WTC11 (cell line): ENCODE measurements at regions not wholly inside any gene's neighbourhood (a gene's known extent, or its start where the extent isn't known, plus 50 kb on each side); places are given as distances from the start of the nearest gene placed in this dataset.
"Not testable (repeated sequence)": the region's sequence is repeated elsewhere in the genome, so short reads cannot be mapped to it uniquely, and the experiment has no call there.

ENCODE experiments used
- ATAC-seq: fragments of 200-7000 bp; cut with Tn5 transposase; 2 replicates; pipeline ENCODE4 v1.10.0; 2021; ENCODE audit warnings: mild to moderate bottlenecking, moderate library complexity
- CTCF ChIA-PET: fragments of 300-600 bp; sonication (Branson Sonifier 250); formaldehyde crosslinking; loops from one replicate; lab custom pipeline; 2021; ENCODE audit warnings: antibody characterized with exemption; lab: Charles Lee
- POLR2A ChIA-PET: fragments of 350-600 bp; sonication (Branson Sonifier 250); formaldehyde crosslinking; loops from one replicate; lab custom pipeline; 2021; ENCODE audit warnings: antibody characterized with exemption; lab: Charles Lee
- DNase-seq: peaks from one replicate; pipeline ENCODE4 v3.0.0; 2021; ENCODE audit warnings: low spot score
- H3K27ac Mint-ChIP-seq: 2 replicates; pipeline ENCODE4 v1.8.0; 2021; ENCODE audit warnings: mixed read lengths
- H3K27me3 Mint-ChIP-seq: 2 replicates; pipeline ENCODE4 v1.8.0; 2021; ENCODE audit warnings: low read depth, mild to moderate bottlenecking, moderate library complexity, mixed read lengths
- H3K36me3 Mint-ChIP-seq: 2 replicates; pipeline ENCODE4 v1.8.0; 2021; ENCODE audit warnings: mixed read lengths
- H3K4me1 Mint-ChIP-seq: 2 replicates; pipeline ENCODE4 v1.8.0; 2022; ENCODE audit warnings: mixed read lengths
- H3K4me3 Mint-ChIP-seq: 2 replicates; pipeline ENCODE4 v1.8.0; 2021; ENCODE audit warnings: mild to moderate bottlenecking, moderate library complexity, mixed read lengths
- H3K9me3 Mint-ChIP-seq: 2 replicates; pipeline ENCODE4 v1.8.0; 2021; ENCODE audit warnings: mixed read lengths
- AFF4 ChIP-seq: sonication (generic); formaldehyde crosslinking; IDR thresholded peaks from 2 replicates; pipeline ENCODE4 v1.8.1; 2023; ENCODE audit warnings: mild to moderate bottlenecking, missing genetic modification reagents, borderline replicate concordance
- AR ChIP-seq: fragments of 250-450 bp; sonication (Bioruptor Pico); IDR thresholded peaks from 2 replicates; pipeline ENCODE4 v1.9.0; 2021; ENCODE audit warnings: mild to moderate bottlenecking
- CBFB ChIP-seq: sonication (generic); formaldehyde crosslinking; IDR thresholded peaks from 2 replicates; pipeline ENCODE4 v1.8.1; 2022; ENCODE audit warnings: mild to moderate bottlenecking, low read depth, missing genetic modification reagents
- CTCF ChIP-seq: fragments of 200-600 bp; IDR thresholded peaks from 2 replicates; pipeline ENCODE4 v1.8.0; 2022; ENCODE audit warnings: antibody characterized with exemption
- ELF4 ChIP-seq: sonication (generic); formaldehyde crosslinking; IDR thresholded peaks from 2 replicates; pipeline ENCODE4 v1.8.1; 2022; ENCODE audit warnings: low read depth, mild to moderate bottlenecking, moderate library complexity, missing genetic modification reagents
- NFYB ChIP-seq: sonication (generic); formaldehyde crosslinking; conservative IDR thresholded peaks from 2 replicates; pipeline ENCODE4 v1.8.0; 2022; ENCODE audit warnings: low read depth, missing genetic modification reagents
- NR2C2 ChIP-seq: sonication (generic); formaldehyde crosslinking; IDR thresholded peaks from 2 replicates; pipeline ENCODE4 v1.8.0; 2022; ENCODE audit warnings: mild to moderate bottlenecking, missing genetic modification reagents
- NR3C1 ChIP-seq: sonication (generic); formaldehyde crosslinking; conservative IDR thresholded peaks from 2 replicates; pipeline ENCODE4 v1.8.1; 2023; ENCODE audit warnings: low read depth, mild to moderate bottlenecking, missing genetic modification reagents
- PRRX2 ChIP-seq: fragments of 250-450 bp; sonication (Bioruptor Pico); IDR thresholded peaks from 2 replicates; pipeline ENCODE4 v1.8.0; 2021; ENCODE audit warnings: mild to moderate bottlenecking
- SMAD3 ChIP-seq: sonication (generic); formaldehyde crosslinking; IDR thresholded peaks from 2 replicates; pipeline ENCODE4 v1.8.0; 2022; ENCODE audit warnings: missing genetic modification reagents, mild to moderate bottlenecking, borderline replicate concordance
- ZNF219 ChIP-seq: sonication (generic); formaldehyde crosslinking; IDR thresholded peaks from 2 replicates; pipeline ENCODE4 v1.8.0; 2023; ENCODE audit warnings: missing genetic modification reagents, mild to moderate bottlenecking, borderline replicate concordance
- ZNF416 ChIP-seq: fragments of 250-450 bp; sonication (Bioruptor Pico); IDR thresholded peaks from 2 replicates; pipeline ENCODE4 v1.9.0; 2021; ENCODE audit warnings: mild to moderate bottlenecking, inconsistent platforms
- ZNF671 ChIP-seq: fragments of 250-450 bp; sonication (Bioruptor Pico); IDR thresholded peaks from 2 replicates; pipeline ENCODE4 v1.8.0; 2021; ENCODE audit warnings: mild to moderate bottlenecking

- ATAC-seq = no peak
- no peak for TF ChIP-seq AR
- TF ChIP-seq NR2C2 (CRISPR knock-in tag) = no peak
- TF ChIP-seq AFF4 (CRISPR knock-in tag) = no peak
- TF ChIP-seq ZNF671 = no peak
- TF ChIP-seq PRRX2 (CRISPR knock-in tag) = no peak
- TF ChIP-seq, all 79 proteins: peak for 0
- POLR2A ChIA-PET = no interaction called here
- Mint-ChIP-seq H3K36me3 (peaks cover 22% of the 10 kb centered on the region), H3K27me3 (no peaks in the 10 kb centered on the region; the same call in 1 of the 2 replicates), H3K9me3 (peaks cover 49% of the 10 kb centered on the region), H3K4me3 (no peak overlapping the region), H3K27ac (no peak overlapping the region), H3K4me1 (no peaks in the 10 kb centered on the region)
- no peak for DNase-seq
- CTCF ChIA-PET = no interaction called here
These were observed 754.1 kb downstream of the PCDH7 start for GRCh38 chr4:31474221-31474620.

GRCh38 chr4:31482691-31483090 lies 762.5 kb downstream of the PCDH7 start:
- Mint-ChIP-seq H3K27me3 (no peaks in the 10 kb centered on the region), H3K27ac (no peak overlapping the region), H3K4me1 (peaks cover 3% of the 10 kb centered on the region), H3K9me3 (peaks cover 13% of the 10 kb centered on the region), H3K4me3 (no peak overlapping the region), H3K36me3 (no peaks in the 10 kb centered on the region; the same call in 1 of the 2 replicates)
- DNase-seq (no peak), ATAC-seq (no peak)
- CTCF ChIA-PET = no interaction called here
- POLR2A ChIA-PET = no interaction called here
- TF ChIP-seq CBFB (CRISPR knock-in tag) = no peak
- TF ChIP-seq ZNF416 (CRISPR knock-in tag) = no peak
- no peak for TF ChIP-seq NR3C1 (CRISPR knock-in tag)
- TF ChIP-seq ZNF219 = no peak
- TF ChIP-seq SMAD3 (CRISPR knock-in tag) = no peak
- TF ChIP-seq CTCF = no peak
- TF ChIP-seq NFYB (CRISPR knock-in tag) = no peak
- no peak for TF ChIP-seq ELF4

- H3K4me3 Mint-ChIP-seq, H3K27ac Mint-ChIP-seq, DNase-seq, H3K27me3 Mint-ChIP-seq, H3K4me1 Mint-ChIP-seq, ATAC-seq, H3K36me3 Mint-ChIP-seq, POLR2A ChIA-PET, CTCF ChIA-PET, H3K9me3 Mint-ChIP-seq: not testable (repeated sequence)
These were observed 779.0 kb downstream of the PCDH7 start for GRCh38 chr4:31499216-31499615.
